Kidney (tissue), 13 donors: ENCODE measurements at regions not wholly inside any gene's neighbourhood (a gene's known extent, or its start where the extent isn't known, plus 50 kb on each side); places are given as distances from the start of the nearest gene placed in this dataset.

ENCODE experiments used
- DNase-seq, 5 donors: peaks; one replicate each; pipeline ENCODE4 v3.0.0-alpha.2; 2013 to 2020
- FAIRE-seq: peaks from 2 replicates; lab custom pipeline; 2012; peaks lifted over from hg19 to GRCh38; lab: Jason Lieb, UNC
- H3K27ac ChIP-seq, 2 donors: one replicate each; pipeline ENCODE4 v1.7.0; 2013; ENCODE audit warnings: low read depth in 2 of 2, low read length in 2 of 2, inconsistent platforms in 1 of 2
- H3K27me3 ChIP-seq: one replicate; pipeline ENCODE4 v1.7.1; 2013; ENCODE audit warnings: low read length, inconsistent platforms; ENCODE audit not compliant: control insufficient read depth, insufficient read depth
- H3K36me3 ChIP-seq, 3 donors: one replicate each; pipeline versions ENCODE4 v1.7.0 to v1.7.1; 2013; ENCODE audit warnings: low read length in 3 of 3, control low read depth in 1 of 3, inconsistent platforms in 1 of 3; ENCODE audit not compliant: insufficient read depth in 3 of 3, control insufficient read depth in 2 of 3
- H3K4me1 ChIP-seq, 3 donors: one replicate each; pipeline versions ENCODE4 v1.7.0 to v1.7.1; 2013; ENCODE audit warnings: low read length in 3 of 3, inconsistent platforms in 1 of 3, low read depth in 1 of 3; ENCODE audit not compliant: control insufficient read depth in 2 of 3, insufficient read depth in 2 of 3
- H3K4me3 ChIP-seq, 3 donors: one replicate each; pipeline versions ENCODE4 v1.7.0 to v1.8.1; 2013; ENCODE audit warnings: low read length in 3 of 3, control low read depth in 1 of 3, inconsistent platforms in 1 of 3
- H3K9ac ChIP-seq, 3 donors: one replicate each; pipeline versions ENCODE4 v1.7.0 to v1.7.1; 2013; ENCODE audit warnings: low read length in 3 of 3, control low read depth in 1 of 3, inconsistent platforms in 1 of 3
- H3K9me3 ChIP-seq, 3 donors: one replicate each; pipeline versions ENCODE4 v1.7.0 to v1.7.1; 2013; ENCODE audit warnings: low read length in 3 of 3, control low read depth in 1 of 3, inconsistent platforms in 1 of 3; ENCODE audit not compliant: control insufficient read depth in 2 of 3, insufficient read depth in 1 of 3
- intact Hi-C: fragments of 100-400 bp; cut with DNase I; formaldehyde crosslinking; loops from one replicate; pipeline ENCODE4 v1.11.1; 2022
- TF ChIP-seq, protein P1 (sequence below): IDR thresholded peaks from 3 replicates; pipeline ENCODE4 v1.5.1; 2012; ENCODE audit warnings: mild to moderate bottlenecking, moderate library complexity, borderline replicate concordance; ENCODE audit not compliant: insufficient read depth; ENCODE audit errors: extremely low read depth
- donor health status: control.
- donor health status: control.
- donor health status: control.
- donor health status: control.
- donor health status: control.
- donor health status: DM: yes; HTN: yes; CAD: no.
- donor health status: Normal renal cell carcinoma (clear cell type).

DNA sequence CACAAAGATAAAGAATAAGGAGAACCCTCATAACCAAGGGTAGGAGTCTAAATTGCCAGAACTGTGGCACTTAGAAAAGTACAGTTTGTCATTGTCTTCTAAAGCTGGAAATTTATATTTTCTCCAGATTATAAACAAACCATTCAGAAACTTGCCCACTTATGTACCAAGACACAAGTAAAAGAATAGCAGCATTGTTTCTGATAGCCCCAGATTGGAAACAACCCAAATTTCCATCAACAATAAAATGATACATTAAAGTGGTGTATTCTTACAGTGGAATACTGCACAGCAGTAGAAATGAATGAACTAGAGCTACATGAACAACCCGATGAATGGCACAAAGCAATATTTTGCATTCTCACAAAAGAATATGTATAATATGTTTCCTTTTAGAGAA is 63.1 kb upstream of the PDHA1 start:
- Histone ChIP-seq H3K9ac (no peak overlapping the region), H3K36me3 (no peaks in the 10 kb centered on the region)
- FAIRE-seq: no peak

DNA sequence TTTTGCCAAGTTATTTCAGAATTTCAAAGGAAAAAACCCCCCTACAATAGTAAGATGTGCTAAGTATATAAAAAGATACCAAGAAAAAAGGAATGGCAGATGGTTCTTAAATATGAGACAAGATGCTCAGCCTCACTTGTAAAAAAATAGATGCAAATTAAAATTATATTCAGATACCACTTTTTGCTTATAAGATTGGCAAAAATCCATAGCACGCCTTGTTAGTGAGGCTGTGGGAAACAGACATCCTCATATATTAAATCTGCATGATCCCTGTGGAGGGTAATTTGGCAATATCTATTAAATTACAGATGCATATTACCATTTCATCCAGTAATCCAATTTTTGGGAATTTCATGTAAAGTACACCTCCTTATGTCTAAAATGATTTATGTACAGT is 62.5 kb upstream of the PDHA1 start:
- Histone ChIP-seq H3K4me3 (no peak overlapping the region), H3K27ac (no peak overlapping the region), H3K4me1 (no peaks in the 10 kb centered on the region), H3K27me3 (no peaks in the 10 kb centered on the region), H3K9ac (no peak overlapping the region), H3K9me3 (no peaks in the 10 kb centered on the region), H3K36me3 (no peaks in the 10 kb centered on the region)
- TF ChIP-seq, protein P1, sequence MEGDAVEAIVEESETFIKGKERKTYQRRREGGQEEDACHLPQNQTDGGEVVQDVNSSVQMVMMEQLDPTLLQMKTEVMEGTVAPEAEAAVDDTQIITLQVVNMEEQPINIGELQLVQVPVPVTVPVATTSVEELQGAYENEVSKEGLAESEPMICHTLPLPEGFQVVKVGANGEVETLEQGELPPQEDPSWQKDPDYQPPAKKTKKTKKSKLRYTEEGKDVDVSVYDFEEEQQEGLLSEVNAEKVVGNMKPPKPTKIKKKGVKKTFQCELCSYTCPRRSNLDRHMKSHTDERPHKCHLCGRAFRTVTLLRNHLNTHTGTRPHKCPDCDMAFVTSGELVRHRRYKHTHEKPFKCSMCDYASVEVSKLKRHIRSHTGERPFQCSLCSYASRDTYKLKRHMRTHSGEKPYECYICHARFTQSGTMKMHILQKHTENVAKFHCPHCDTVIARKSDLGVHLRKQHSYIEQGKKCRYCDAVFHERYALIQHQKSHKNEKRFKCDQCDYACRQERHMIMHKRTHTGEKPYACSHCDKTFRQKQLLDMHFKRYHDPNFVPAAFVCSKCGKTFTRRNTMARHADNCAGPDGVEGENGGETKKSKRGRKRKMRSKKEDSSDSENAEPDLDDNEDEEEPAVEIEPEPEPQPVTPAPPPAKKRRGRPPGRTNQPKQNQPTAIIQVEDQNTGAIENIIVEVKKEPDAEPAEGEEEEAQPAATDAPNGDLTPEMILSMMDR: no peak
- FAIRE-seq: no peak
- no peak for DNase-seq
- intact Hi-C loops: no loop called here

More for the DNA sequence above, 63.1 kb upstream of the PDHA1 start:
- Histone ChIP-seq H3K4me1 (no peaks in the 10 kb centered on the region), H3K27ac (no peak overlapping the region), H3K27me3 (no peaks in the 10 kb centered on the region), H3K9me3 (no peaks in the 10 kb centered on the region), H3K4me3 (no peak overlapping the region)
- DNase-seq: no peak
- intact Hi-C loops: no loop called here
- TF ChIP-seq, protein P1: no peak

DNA sequence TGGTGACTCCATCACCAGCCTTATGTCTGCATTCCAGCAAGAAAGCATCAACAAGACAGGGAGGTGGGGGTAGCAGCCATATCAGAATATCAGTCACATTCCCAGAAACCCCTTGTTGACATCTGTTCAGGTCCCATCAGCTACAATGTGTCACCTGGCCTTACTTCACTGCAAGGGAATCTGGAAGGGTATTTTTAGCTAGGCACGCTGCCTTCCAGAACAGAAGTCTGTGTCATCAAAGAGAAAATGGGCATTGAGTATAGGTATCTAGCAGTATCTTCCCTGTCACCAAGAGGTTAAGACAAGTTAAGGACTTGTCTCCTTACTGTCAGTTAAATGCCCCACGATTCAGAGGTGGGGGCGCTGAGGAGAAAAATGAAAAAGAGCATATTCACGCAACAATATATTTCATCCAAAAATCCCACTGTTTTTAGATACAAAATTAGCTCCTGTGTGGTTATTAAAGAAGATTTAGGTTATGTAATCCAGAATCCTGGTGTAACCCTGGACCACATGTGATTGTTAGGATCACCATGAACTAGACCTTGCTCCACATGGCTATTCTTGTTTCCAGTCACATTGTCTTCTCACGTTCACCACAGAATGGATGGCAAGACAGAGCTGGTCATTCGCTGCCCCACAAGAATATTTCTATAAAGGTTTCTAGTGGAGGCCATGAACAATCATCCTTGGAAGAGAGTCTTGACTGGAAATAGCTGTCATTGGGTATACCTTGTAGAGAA is 60.0 kb upstream of the PDHA1 start:
- no peak overlapping the region for H3K4me3 ChIP-seq
- intact Hi-C loops: no loop called here
- FAIRE-seq: no peak
- H3K4me1 ChIP-seq: no peaks in the 10 kb centered on the region
- no peaks in the 10 kb centered on the region for H3K36me3 ChIP-seq
- no peak for DNase-seq
- H3K9me3 ChIP-seq: no peaks in the 10 kb centered on the region
- no peaks in the 10 kb centered on the region for H3K27me3 ChIP-seq
- TF ChIP-seq, protein P1: no peak
- H3K9ac ChIP-seq: no peak overlapping the region
- H3K27ac ChIP-seq: no peak overlapping the region
